Thyroid gland (tissue), 4 donors: ENCODE measurements at regions not wholly inside any gene's neighbourhood (a gene's known extent, or its start where the extent isn't known, plus 50 kb on each side); places are given as distances from the start of the nearest gene placed in this dataset.

Experiments
- POLR2A ChIP-seq, 2 donors: fragments of 450-650 bp; IDR thresholded peaks; one replicate each; pipeline ENCODE4 v1.6.1; 2017; ENCODE audit warnings: antibody characterized with exemption in 2 of 2, mild to moderate bottlenecking in 2 of 2, moderate library complexity in 1 of 2
- TF ChIP-seq, protein P1 (sequence below), 6 experiments: fragments of 200-600 bp in 3 of 6; fragments of 450-650 bp in 3 of 6; sonication (generic) in 3 of 6; IDR thresholded peaks; one replicate each; pipeline ENCODE4 v1.5.1; 2016 to 2019; ENCODE audit warnings: antibody characterized with exemption in 6 of 6, mild to moderate bottlenecking in 2 of 6, inconsistent platforms in 1 of 6, moderate library complexity in 1 of 6

DNA sequence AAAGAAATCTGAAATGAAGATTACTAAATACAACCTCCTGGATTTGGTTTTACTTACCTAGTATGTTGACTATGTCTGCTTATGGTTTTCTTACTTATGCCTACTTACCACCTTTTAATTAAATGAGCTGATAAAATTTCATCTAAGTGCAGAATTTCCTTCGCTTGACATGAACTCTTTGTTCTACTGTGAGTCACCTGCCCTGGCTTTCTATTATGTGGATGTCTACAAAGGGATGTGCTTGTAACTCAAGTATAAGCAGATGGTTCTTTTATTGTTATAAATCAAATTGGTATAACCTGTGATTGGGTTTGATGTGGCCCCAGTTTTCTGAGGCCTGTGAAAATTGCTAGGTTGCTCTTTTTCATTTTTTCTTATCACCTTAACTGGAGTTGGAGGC, 389.1 kb upstream of the ANKRD30A start:
- TF ChIP-seq, protein P1, sequence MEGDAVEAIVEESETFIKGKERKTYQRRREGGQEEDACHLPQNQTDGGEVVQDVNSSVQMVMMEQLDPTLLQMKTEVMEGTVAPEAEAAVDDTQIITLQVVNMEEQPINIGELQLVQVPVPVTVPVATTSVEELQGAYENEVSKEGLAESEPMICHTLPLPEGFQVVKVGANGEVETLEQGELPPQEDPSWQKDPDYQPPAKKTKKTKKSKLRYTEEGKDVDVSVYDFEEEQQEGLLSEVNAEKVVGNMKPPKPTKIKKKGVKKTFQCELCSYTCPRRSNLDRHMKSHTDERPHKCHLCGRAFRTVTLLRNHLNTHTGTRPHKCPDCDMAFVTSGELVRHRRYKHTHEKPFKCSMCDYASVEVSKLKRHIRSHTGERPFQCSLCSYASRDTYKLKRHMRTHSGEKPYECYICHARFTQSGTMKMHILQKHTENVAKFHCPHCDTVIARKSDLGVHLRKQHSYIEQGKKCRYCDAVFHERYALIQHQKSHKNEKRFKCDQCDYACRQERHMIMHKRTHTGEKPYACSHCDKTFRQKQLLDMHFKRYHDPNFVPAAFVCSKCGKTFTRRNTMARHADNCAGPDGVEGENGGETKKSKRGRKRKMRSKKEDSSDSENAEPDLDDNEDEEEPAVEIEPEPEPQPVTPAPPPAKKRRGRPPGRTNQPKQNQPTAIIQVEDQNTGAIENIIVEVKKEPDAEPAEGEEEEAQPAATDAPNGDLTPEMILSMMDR (IDR thresholded peaks at IDR 0.05): no peak
- no peak for TF ChIP-seq POLR2A (IDR thresholded peaks at IDR 0.05)
